HCT116 (cell line): ENCODE measurements at regions not wholly inside any gene's neighbourhood (a gene's known extent, or its start where the extent isn't known, plus 50 kb on each side); places are given as distances from the start of the nearest gene placed in this dataset.

Experiments used
- ATF3 ChIP-seq: IDR thresholded peaks from 2 replicates; pipeline ENCODE4 v1.6.1; 2012
- CTCF ChIP-seq, 3 experiments: fragments of 200-600 bp in 1 of 3; sonication (generic) in 1 of 3; IDR thresholded peaks in 2 of 3; conservative IDR thresholded peaks in 1 of 3; 2 replicates each; pipeline ENCODE4 v1.5.1; 2012 to 2017; ENCODE audit warnings: low read depth in 2 of 3, low read length in 2 of 3, antibody characterized with exemption in 1 of 3, borderline replicate concordance in 1 of 3, control low read depth in 1 of 3, mild to moderate bottlenecking in 1 of 3, mixed read lengths in 1 of 3, mixed run types in 1 of 3, moderate library complexity in 1 of 3; ENCODE audit not compliant: insufficient read depth in 1 of 3
- EGR1 ChIP-seq: IDR thresholded peaks from 2 replicates; pipeline ENCODE4 v1.6.1; 2012; ENCODE audit warnings: low read depth
- EZH2 ChIP-seq: fragments of 200-600 bp; sonication (generic); IDR thresholded peaks from 2 replicates; pipeline ENCODE4 v1.6.1; 2017; ENCODE audit warnings: antibody characterized with exemption, mixed run types
- JUND ChIP-seq: IDR thresholded peaks from 2 replicates; pipeline ENCODE4 v1.6.1; 2012
- MAX ChIP-seq: IDR thresholded peaks from 2 replicates; pipeline ENCODE4 v1.6.1; 2012
- POLR2A ChIP-seq: IDR thresholded peaks from 2 replicates; pipeline ENCODE4 v1.7.0; 2011; ENCODE audit warnings: borderline replicate concordance; ENCODE audit not compliant: insufficient read depth, insufficient read length; ENCODE audit errors: extremely low read depth
- POLR2AphosphoS5 ChIP-seq: IDR thresholded peaks from 2 replicates; pipeline ENCODE4 v1.6.1; 2011; ENCODE audit warnings: mild to moderate bottlenecking, low read depth, low read length, moderate library complexity
- RAD21 ChIP-seq: IDR thresholded peaks from 2 replicates; pipeline ENCODE4 v1.6.1; 2012; ENCODE audit warnings: low read depth, mild to moderate bottlenecking
- REST ChIP-seq: IDR thresholded peaks from 2 replicates; pipeline ENCODE4 v1.6.1; 2012; ENCODE audit warnings: low read depth
- SIN3A ChIP-seq: IDR thresholded peaks from 2 replicates; pipeline ENCODE4 v1.6.1; 2012; ENCODE audit warnings: low read depth
- SP1 ChIP-seq: IDR thresholded peaks from 2 replicates; pipeline ENCODE4 v1.6.1; 2012; ENCODE audit warnings: low read depth
- TCF7L2 ChIP-seq: IDR thresholded peaks from 2 replicates; pipeline ENCODE4 v1.7.0; 2011; ENCODE audit warnings: borderline replicate concordance, inconsistent platforms; ENCODE audit not compliant: insufficient read depth, insufficient read length; ENCODE audit errors: extremely low read depth
- ZFX ChIP-seq: fragments of 450-650 bp; IDR thresholded peaks from 2 replicates; pipeline ENCODE4 v1.6.1; 2017

- TF ChIP-seq CTCF (IDR thresholded peaks at IDR 0.05 in 2 of 3, conservative IDR thresholded peaks at IDR 0.05 in 1 of 3; ENCODE audit: borderline replicate concordance in 1 of 3, insufficient read depth in 1 of 3, low read depth in 2 of 3, low read length in 2 of 3) = no peak
- TF ChIP-seq POLR2A = no peak
- no peak for TF ChIP-seq EZH2
- no peak for TF ChIP-seq JUND
- TF ChIP-seq SIN3A = no peak
- no peak for TF ChIP-seq ATF3
- no peak for TF ChIP-seq SP1
- no peak for TF ChIP-seq MAX
- TF ChIP-seq POLR2AphosphoS5 = no peak
- no peak for TF ChIP-seq REST
- no peak for TF ChIP-seq TCF7L2
- no peak for TF ChIP-seq RAD21
- TF ChIP-seq EGR1 = no peak
- TF ChIP-seq ZFX = no peak
Observed at GRCh38 chr20:60905919-60906318, 346.1 kb upstream of the CDH4 start.
